MM.1S (cell line): ENCODE measurements at regions not wholly inside any gene's neighbourhood (a gene's known extent, or its start where the extent isn't known, plus 50 kb on each side); places are given as distances from the start of the nearest gene placed in this dataset.
"Not testable (repeated sequence)": the region's sequence is repeated elsewhere in the genome, so short reads cannot be mapped to it uniquely, and the experiment has no call there.

ENCODE experiments used
- DNase-seq: peaks from one replicate; pipeline ENCODE4 v3.0.0-alpha.2; 2015
- H2AFZ ChIP-seq: fragments of 300-600 bp; sonication (generic); 2 replicates; pipeline ENCODE4 v1.6.0; 2016; ENCODE audit warnings: antibody characterized with exemption, low read length
- H3F3A ChIP-seq: fragments of 300-600 bp; sonication (generic); 2 replicates; pipeline ENCODE4 v1.6.1; 2016; ENCODE audit warnings: mild to moderate bottlenecking, antibody characterized with exemption, low read length, moderate library complexity, mixed read lengths; ENCODE audit not compliant: insufficient read depth
- H3K27ac ChIP-seq: fragments of 300-600 bp; sonication (generic); 2 replicates; pipeline ENCODE4 v1.5.1; 2016; ENCODE audit warnings: mild to moderate bottlenecking, low read length
- H3K27me3 ChIP-seq: fragments of 300-600 bp; sonication (generic); replicated peaks from 2 replicates; pipeline ENCODE4 v1.6.0; 2016; ENCODE audit warnings: low read length; ENCODE audit not compliant: insufficient read depth
- H3K36me3 ChIP-seq: fragments of 300-600 bp; sonication (generic); replicated peaks from 2 replicates; pipeline ENCODE4 v1.6.1; 2016; ENCODE audit warnings: mild to moderate bottlenecking, low read length, mixed read lengths; ENCODE audit not compliant: insufficient read depth
- H3K4me1 ChIP-seq: fragments of 300-600 bp; sonication (generic); 2 replicates; pipeline ENCODE4 v1.6.1; 2016; ENCODE audit warnings: low read length, mixed read lengths
- H3K4me2 ChIP-seq: fragments of 300-600 bp; sonication (generic); 2 replicates; pipeline ENCODE4 v1.6.0; 2016; ENCODE audit warnings: low read depth, low read length
- H3K4me3 ChIP-seq: fragments of 300-600 bp; sonication (generic); 2 replicates; pipeline ENCODE4 v1.5.1; 2016; ENCODE audit warnings: low read length, mixed read lengths
- H3K79me2 ChIP-seq: fragments of 300-600 bp; sonication (generic); 2 replicates; pipeline ENCODE4 v1.6.1; 2016; ENCODE audit warnings: mixed run types, low read length, mixed read lengths
- H3K9ac ChIP-seq: fragments of 300-600 bp; sonication (generic); 2 replicates; pipeline ENCODE4 v1.6.1; 2016; ENCODE audit warnings: low read length, mixed read lengths
- H3K9me2 ChIP-seq: fragments of 300-600 bp; sonication (generic); replicated peaks from 2 replicates; pipeline ENCODE4 v1.6.1; 2016; ENCODE audit warnings: mild to moderate bottlenecking, low read length, mixed read lengths; ENCODE audit not compliant: insufficient read depth
- H3K9me3 ChIP-seq: fragments of 300-600 bp; sonication (generic); replicated peaks from 2 replicates; pipeline ENCODE4 v1.6.1; 2016; ENCODE audit warnings: mild to moderate bottlenecking, low read length, mixed read lengths; ENCODE audit not compliant: insufficient read depth
- H4K20me1 ChIP-seq: fragments of 300-600 bp; sonication (generic); 2 replicates; pipeline ENCODE4 v1.6.1; 2016; ENCODE audit warnings: mild to moderate bottlenecking, low read length, moderate library complexity, mixed read lengths; ENCODE audit not compliant: insufficient read depth
- EZH2 ChIP-seq: fragments of 300-600 bp; sonication (generic); optimal IDR thresholded peaks from 2 replicates; pipeline ENCODE3; 2017; ENCODE audit warnings: low read depth, mild to moderate bottlenecking, antibody characterized with exemption, low read length, mixed read lengths
- EZH2phosphoT487 ChIP-seq: fragments of 300-600 bp; sonication (generic); IDR thresholded peaks from 2 replicates; pipeline ENCODE4 v1.6.1; 2018; ENCODE audit warnings: antibody characterized with exemption, low read length
- TF ChIP-seq, protein P1 (sequence below): fragments of 300-600 bp; sonication (generic); IDR thresholded peaks from 2 replicates; pipeline ENCODE4 v1.5.1; 2016; ENCODE audit warnings: antibody characterized with exemption, low read length, mixed read lengths

DNA sequence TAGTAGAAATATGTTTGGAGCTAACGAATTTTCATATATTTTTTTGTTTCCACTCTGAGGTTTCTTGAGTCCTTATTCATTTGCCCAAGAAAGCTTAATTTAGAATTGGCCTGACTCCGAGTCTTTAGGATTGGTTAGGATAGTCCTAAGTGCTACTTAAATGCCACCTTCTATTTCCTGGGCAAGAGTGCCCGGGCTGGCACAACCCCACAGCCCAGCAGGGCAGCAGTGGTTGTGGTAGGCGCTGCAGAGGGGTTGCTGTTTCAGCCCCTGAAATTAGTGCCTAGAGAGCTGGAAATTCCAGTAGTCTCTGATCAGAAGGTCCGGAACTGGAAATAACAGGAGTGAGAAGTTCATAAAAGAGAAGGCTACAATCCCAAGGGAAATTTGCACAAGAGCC lies 139.4 kb upstream of the TENT5A start:
- no peak for DNase-seq
- Histone ChIP-seq H3K79me2 (no peaks in the 10 kb centered on the region), H3K36me3 (no peaks in the 10 kb centered on the region), H3F3A (no peaks in the 10 kb centered on the region), H4K20me1 (no peaks in the 10 kb centered on the region), H3K4me3 (no peak overlapping the region), H3K9me3 (no peaks in the 10 kb centered on the region), H3K9me2 (no peaks in the 10 kb centered on the region), H3K27me3 (no peaks in the 10 kb centered on the region), H3K4me1 (no peaks in the 10 kb centered on the region), H3K4me2 (no peak overlapping the region), H3K9ac (no peak overlapping the region), H3K27ac (no peak overlapping the region), H2AFZ (no peak overlapping the region)
- TF ChIP-seq EZH2 (no peak), EZH2phosphoT487 (no peak)
- TF ChIP-seq, protein P1, sequence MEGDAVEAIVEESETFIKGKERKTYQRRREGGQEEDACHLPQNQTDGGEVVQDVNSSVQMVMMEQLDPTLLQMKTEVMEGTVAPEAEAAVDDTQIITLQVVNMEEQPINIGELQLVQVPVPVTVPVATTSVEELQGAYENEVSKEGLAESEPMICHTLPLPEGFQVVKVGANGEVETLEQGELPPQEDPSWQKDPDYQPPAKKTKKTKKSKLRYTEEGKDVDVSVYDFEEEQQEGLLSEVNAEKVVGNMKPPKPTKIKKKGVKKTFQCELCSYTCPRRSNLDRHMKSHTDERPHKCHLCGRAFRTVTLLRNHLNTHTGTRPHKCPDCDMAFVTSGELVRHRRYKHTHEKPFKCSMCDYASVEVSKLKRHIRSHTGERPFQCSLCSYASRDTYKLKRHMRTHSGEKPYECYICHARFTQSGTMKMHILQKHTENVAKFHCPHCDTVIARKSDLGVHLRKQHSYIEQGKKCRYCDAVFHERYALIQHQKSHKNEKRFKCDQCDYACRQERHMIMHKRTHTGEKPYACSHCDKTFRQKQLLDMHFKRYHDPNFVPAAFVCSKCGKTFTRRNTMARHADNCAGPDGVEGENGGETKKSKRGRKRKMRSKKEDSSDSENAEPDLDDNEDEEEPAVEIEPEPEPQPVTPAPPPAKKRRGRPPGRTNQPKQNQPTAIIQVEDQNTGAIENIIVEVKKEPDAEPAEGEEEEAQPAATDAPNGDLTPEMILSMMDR = no peak

DNA sequence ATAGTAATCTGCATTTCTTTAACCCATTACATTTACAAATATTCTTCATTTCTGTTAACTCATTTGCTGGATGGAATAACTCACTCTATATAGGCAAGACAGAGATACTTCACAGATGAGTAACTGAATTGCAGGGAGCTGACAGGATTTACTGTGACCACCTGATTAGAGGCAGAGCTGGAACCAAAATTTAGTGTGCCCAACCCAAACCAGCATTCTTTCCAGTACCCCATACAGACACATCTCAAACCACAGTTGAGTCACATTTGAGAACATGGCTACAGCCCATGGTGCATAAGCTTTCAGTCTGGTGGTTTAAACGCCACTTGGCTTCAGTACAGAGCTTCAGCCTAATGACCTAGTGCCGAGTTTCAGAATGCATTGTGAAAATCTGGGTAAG lies 138.4 kb upstream of the TENT5A start:
- H3K27me3 ChIP-seq = no peaks in the 10 kb centered on the region
- H2AFZ ChIP-seq = no peak overlapping the region
- H3K27ac ChIP-seq = no peak overlapping the region
- H3K36me3 ChIP-seq = no peaks in the 10 kb centered on the region
- no peaks in the 10 kb centered on the region for H3K9me3 ChIP-seq
- no peak overlapping the region for H3K9ac ChIP-seq
- H3K4me3 ChIP-seq = no peak overlapping the region
- H3K79me2 ChIP-seq = no peaks in the 10 kb centered on the region
- H3F3A ChIP-seq = no peaks in the 10 kb centered on the region
- no peaks in the 10 kb centered on the region for H4K20me1 ChIP-seq
- no peak for DNase-seq
- H3K9me2 ChIP-seq = no peaks in the 10 kb centered on the region
- no peaks in the 10 kb centered on the region for H3K4me1 ChIP-seq
- no peak overlapping the region for H3K4me2 ChIP-seq
- TF ChIP-seq EZH2phosphoT487 (no peak), EZH2 (no peak)
- TF ChIP-seq, protein P1 = no peak

DNA sequence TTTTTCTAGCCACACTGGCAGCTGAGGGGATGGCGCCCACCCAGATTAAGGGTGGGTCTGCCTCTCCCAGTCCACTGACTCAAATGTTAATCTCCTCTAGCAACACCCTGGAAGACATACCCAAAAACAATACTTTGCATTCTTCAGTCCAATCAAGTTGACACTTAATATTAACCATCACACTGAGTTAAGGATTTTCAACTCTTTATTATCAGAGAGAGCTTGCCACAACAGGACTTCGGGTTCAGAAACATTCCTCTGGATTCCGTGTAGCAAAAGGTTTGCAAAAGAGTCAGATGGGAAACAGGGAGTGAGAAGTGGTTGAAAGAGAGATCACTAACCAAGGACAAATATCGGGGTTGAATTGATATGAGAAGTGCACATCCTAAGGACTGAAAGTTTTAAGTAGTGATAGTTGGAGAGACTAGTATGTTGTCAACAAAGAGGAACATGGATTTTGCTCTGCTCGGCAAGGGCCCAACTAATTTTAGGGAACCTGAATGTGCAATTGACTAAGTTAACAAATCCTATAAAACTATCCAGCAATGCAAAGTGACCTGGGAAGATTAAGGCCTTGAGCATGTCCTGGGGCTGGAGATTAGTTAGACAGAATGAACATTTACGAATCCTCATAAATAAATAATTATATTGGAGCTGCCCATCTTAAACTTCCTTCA lies 137.0 kb upstream of the TENT5A start:
- Histone ChIP-seq H3K27ac (no peak overlapping the region), H3K79me2 (no peaks in the 10 kb centered on the region), H3F3A (no peaks in the 10 kb centered on the region), H3K9me2 (no peaks in the 10 kb centered on the region), H3K4me3 (no peak overlapping the region), H3K9me3 (no peaks in the 10 kb centered on the region), H2AFZ (no peak overlapping the region), H3K36me3 (no peaks in the 10 kb centered on the region), H3K4me2 (no peak overlapping the region), H4K20me1 (no peaks in the 10 kb centered on the region), H3K9ac (no peak overlapping the region), H3K27me3 (no peaks in the 10 kb centered on the region), H3K4me1 (no peaks in the 10 kb centered on the region)
- TF ChIP-seq, protein P1 = no peak
- TF ChIP-seq EZH2phosphoT487 (no peak), EZH2 (no peak)
- DNase-seq = no peak

DNA sequence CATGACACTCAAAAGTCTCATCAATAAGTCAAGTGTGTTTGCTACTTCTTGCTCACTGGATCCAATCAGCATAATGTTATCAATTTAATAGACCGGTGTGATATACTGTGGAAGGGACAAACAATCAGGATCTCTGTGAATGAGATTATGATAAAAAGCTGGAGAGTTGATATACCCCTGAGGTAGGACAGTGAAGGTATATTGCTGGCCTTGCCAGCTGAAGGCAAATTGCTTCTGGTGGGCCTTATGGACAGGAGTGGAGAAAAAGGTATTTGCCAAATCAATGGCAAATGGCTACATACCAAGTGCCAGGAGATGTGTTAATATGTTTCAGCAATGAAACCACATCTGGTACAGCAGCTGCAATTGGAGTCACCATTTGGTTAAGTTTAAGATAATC lies 134.4 kb upstream of the TENT5A start:
- not testable (repeated sequence) for H3K9ac ChIP-seq, H4K20me1 ChIP-seq, H3K9me2 ChIP-seq, H3K4me2 ChIP-seq, H3K4me1 ChIP-seq, H2AFZ ChIP-seq, H3K79me2 ChIP-seq, H3K9me3 ChIP-seq, H3K27ac ChIP-seq, H3K27me3 ChIP-seq, DNase-seq, H3K36me3 ChIP-seq, H3K4me3 ChIP-seq, H3F3A ChIP-seq
